CD4-positive, alpha-beta T cell (primary cell): ENCODE measurements at regions not wholly inside any gene's neighbourhood (a gene's known extent, or its start where the extent isn't known, plus 50 kb on each side); places are given as distances from the start of the nearest gene placed in this dataset.

ENCODE experiments used
- ATAC-seq: fragments of 200-7000 bp; cut with Tn5 transposase; one replicate; pipeline ENCODE4 v1.10.0; 2022; ENCODE audit warnings: mild to moderate bottlenecking; ENCODE audit not compliant: poor library complexity
- CTCF ChIA-PET: fragments of 350-600 bp; sonication (Branson Sonifier 250); formaldehyde crosslinking; loops from one replicate; lab custom pipeline; 2021; ENCODE audit warnings: antibody characterized with exemption, inconsistent platforms; lab: Charles Lee
- POLR2A ChIA-PET: fragments of 350-600 bp; sonication (Branson Sonifier 250); formaldehyde crosslinking; loops from one replicate; lab custom pipeline; 2021; ENCODE audit warnings: antibody characterized with exemption, inconsistent platforms; lab: Charles Lee
- DNase-seq, 14 experiments: peaks; one replicate each; pipeline ENCODE4 v3.0.0-alpha.2; 2013 to 2020; ENCODE audit warnings: mixed read lengths in 2 of 14
- H3K27ac ChIP-seq, 2 donors: one replicate each; pipeline versions ENCODE4 v1.5.1 to v1.7.0; 2013; ENCODE audit warnings: low read length in 2 of 2, low read depth in 1 of 2, mild to moderate bottlenecking in 1 of 2
- H3K27me3 ChIP-seq, 2 experiments: 1 replicate in 1 of 2; 2 replicates in 1 of 2; pipeline versions ENCODE4 v1.6.1 to v1.7.0; 2013; ENCODE audit warnings: low read length in 2 of 2, control low read depth in 1 of 2, mild to moderate bottlenecking in 1 of 2, moderate library complexity in 1 of 2; ENCODE audit not compliant: insufficient read depth in 2 of 2, control insufficient read depth in 1 of 2
- H3K36me3 ChIP-seq: one replicate; pipeline ENCODE4 v1.6.1; 2013; ENCODE audit warnings: low read length, control low read depth; ENCODE audit not compliant: insufficient read depth
- H3K4me1 ChIP-seq: one replicate; pipeline ENCODE4 v1.6.1; 2013; ENCODE audit warnings: low read length, control low read depth; ENCODE audit not compliant: insufficient read depth
- H3K4me3 ChIP-seq: one replicate; pipeline ENCODE4 v1.5.1; 2013; ENCODE audit warnings: mild to moderate bottlenecking, low read length, moderate library complexity
- H3K9me3 ChIP-seq, 2 experiments: 1 replicate in 1 of 2; 2 replicates in 1 of 2; pipeline versions ENCODE4 v1.6.1 to v1.7.0; 2013; ENCODE audit warnings: low read length in 2 of 2, mild to moderate bottlenecking in 2 of 2, control low read depth in 1 of 2, moderate library complexity in 1 of 2; ENCODE audit not compliant: control insufficient read depth in 1 of 2, insufficient read depth in 1 of 2
- H3K27ac Mint-ChIP-seq: one replicate; pipeline ENCODE4 v1.8.0; 2020; ENCODE audit warnings: mixed read lengths
- H3K27me3 Mint-ChIP-seq: one replicate; pipeline ENCODE4 v1.8.0; 2021; ENCODE audit warnings: mixed read lengths
- H3K36me3 Mint-ChIP-seq: one replicate; pipeline ENCODE4 v1.8.0; 2021; ENCODE audit warnings: low read depth, mixed read lengths
- H3K4me1 Mint-ChIP-seq: one replicate; pipeline ENCODE4 v1.8.0; 2021; ENCODE audit warnings: low read depth, mixed read lengths
- H3K4me3 Mint-ChIP-seq: one replicate; pipeline ENCODE4 v1.8.0; 2020; ENCODE audit warnings: mild to moderate bottlenecking, mixed read lengths
- H3K9me3 Mint-ChIP-seq: one replicate; pipeline ENCODE4 v1.8.0; 2020; ENCODE audit warnings: mixed read lengths
- intact Hi-C, 2 experiments: fragments of 100-400 bp; cut with DNase I in 1 of 2; cut with micrococcal nuclease in 1 of 2; formaldehyde crosslinking; loops; one replicate each; pipeline versions ENCODE4 v1.15.1 to v1.9.0; 2023 to 2025; cut with DNase I, micrococcal nuclease
- TF ChIP-seq, protein P1 (sequence below): fragments of 200-600 bp; IDR thresholded peaks from one replicate; pipeline ENCODE4 v1.8.0; 2022; ENCODE audit warnings: antibody characterized with exemption, mild to moderate bottlenecking

DNA sequence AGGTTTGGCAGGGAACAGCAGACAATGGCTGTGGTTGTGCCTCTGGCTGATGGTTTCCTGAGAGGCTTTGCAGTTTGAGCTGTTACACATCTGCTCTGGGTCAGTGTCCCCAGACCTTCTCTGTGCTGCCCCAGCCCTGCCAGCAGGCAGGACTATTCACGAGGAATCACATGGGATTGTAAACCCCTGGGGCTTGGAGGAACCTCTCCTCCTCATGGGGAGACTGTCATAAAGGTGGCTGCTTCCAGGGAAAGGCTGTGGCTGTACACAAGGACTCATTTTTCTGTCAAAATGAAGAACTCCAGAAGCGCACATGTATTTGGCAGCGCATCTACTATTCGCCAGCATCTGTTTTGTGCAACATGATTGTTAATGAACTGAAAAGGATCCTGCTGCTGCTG, 142.6 kb upstream of the CYP1B1 start:
- Mint-ChIP-seq H3K4me1 (peaks cover 12% of the 10 kb centered on the region), H3K27ac (no peak overlapping the region), H3K27me3 (peaks cover 40% of the 10 kb centered on the region), H3K4me3 (no peak overlapping the region), H3K9me3 (peaks cover 2% of the 10 kb centered on the region), H3K36me3 (no peaks in the 10 kb centered on the region)
- ChIA-PET CTCF (interaction anchor here (0.6 kb wide), 1 partner anchor 99 kb away, joined by 3 read pairs; no protein-coding TSS in a partner anchor), POLR2A (no interaction called here)
- intact Hi-C loops, result no loop called here
- TF ChIP-seq, protein P1, sequence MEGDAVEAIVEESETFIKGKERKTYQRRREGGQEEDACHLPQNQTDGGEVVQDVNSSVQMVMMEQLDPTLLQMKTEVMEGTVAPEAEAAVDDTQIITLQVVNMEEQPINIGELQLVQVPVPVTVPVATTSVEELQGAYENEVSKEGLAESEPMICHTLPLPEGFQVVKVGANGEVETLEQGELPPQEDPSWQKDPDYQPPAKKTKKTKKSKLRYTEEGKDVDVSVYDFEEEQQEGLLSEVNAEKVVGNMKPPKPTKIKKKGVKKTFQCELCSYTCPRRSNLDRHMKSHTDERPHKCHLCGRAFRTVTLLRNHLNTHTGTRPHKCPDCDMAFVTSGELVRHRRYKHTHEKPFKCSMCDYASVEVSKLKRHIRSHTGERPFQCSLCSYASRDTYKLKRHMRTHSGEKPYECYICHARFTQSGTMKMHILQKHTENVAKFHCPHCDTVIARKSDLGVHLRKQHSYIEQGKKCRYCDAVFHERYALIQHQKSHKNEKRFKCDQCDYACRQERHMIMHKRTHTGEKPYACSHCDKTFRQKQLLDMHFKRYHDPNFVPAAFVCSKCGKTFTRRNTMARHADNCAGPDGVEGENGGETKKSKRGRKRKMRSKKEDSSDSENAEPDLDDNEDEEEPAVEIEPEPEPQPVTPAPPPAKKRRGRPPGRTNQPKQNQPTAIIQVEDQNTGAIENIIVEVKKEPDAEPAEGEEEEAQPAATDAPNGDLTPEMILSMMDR, result no peak
- no peaks in the 10 kb centered on the region for H3K27me3 ChIP-seq
- no peaks in the 10 kb centered on the region for H3K36me3 ChIP-seq
- H3K4me3 ChIP-seq, result no peak overlapping the region
- H3K9me3 ChIP-seq, result peaks cover 0 to 7% of the 10 kb centered on the region in 2 experiments
- peaks cover 9% of the 10 kb centered on the region for H3K4me1 ChIP-seq
- no peak for ATAC-seq
- no peak for DNase-seq
- H3K27ac ChIP-seq, result no peak overlapping the region

DNA sequence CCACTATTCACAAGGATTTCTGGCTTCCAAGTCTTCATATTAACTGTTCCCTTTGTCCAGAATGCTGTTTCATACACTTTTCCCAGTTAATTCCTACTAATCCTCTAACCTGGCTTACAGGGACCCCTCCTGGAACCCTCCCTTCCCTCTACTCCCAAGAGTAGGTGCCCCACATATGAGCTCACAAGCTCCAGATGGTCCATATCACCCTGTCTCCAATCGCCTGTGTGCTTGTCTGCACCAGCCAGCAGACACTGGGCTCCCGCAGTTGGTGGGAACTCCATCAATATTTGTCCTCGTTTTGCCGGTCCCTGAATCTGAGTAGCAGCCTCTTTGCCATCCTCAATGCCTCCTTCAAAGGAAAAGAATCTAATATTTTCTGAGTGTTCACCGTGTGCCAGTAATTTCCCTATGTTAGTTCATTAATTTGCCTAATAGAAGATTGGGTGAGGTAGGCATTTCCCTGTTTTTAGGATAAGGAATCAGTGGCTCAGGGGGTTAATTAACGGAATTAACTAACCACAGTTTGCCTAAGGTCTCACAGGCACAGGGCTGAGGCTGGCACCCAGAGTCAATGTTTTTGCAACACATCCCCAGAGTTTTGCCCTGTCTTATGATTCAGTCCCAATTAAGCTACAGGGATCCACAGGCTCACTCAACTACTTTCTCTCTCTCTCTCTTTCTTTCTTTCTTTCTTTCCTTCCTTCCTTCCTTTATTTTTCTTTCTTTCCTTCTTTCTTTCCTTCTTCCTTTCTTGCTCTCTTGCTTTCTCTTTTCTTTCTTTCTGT, 141.6 kb upstream of the CYP1B1 start:
- ATAC-seq, result no peak

DNA sequence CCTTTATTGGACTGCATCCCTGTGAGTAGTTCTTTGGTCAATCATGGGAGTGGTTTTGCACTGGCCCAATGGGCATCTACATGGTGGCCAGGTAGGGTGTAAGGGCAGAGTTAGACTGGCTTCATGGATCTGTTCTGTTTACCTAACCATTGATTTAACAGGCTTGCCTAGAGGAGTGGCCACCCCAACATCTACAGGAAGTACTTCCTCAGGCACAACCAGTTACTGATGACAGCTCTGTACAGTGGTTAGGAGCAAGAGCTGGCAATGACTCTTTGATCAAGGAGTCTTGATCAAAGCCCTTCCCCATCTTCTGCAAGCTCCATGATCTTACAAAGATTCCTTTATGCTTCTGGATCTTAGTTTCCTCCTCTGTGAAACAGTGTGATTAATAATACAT, 140.9 kb upstream of the CYP1B1 start:
- Histone ChIP-seq H3K27ac (no peak overlapping the region), H3K27me3 (no peaks in the 10 kb centered on the region), H3K36me3 (no peaks in the 10 kb centered on the region), H3K4me1 (peaks cover 10% of the 10 kb centered on the region), H3K9me3 (peaks cover 0 to 4% of the 10 kb centered on the region in 2 experiments), H3K4me3 (no peak overlapping the region)
- ATAC-seq, result no peak
- peaks cover 27% of the 10 kb centered on the region for H3K27me3 Mint-ChIP-seq
- ChIA-PET POLR2A (no interaction called here), CTCF (no interaction called here)
- H3K4me3 Mint-ChIP-seq, result no peak overlapping the region
- no peak for DNase-seq
- TF ChIP-seq, protein P1, result no peak
- peaks cover 2% of the 10 kb centered on the region for H3K9me3 Mint-ChIP-seq
- intact Hi-C loops, result no loop called here
- no peaks in the 10 kb centered on the region for H3K36me3 Mint-ChIP-seq
- H3K4me1 Mint-ChIP-seq, result peaks cover 14% of the 10 kb centered on the region
- no peak overlapping the region for H3K27ac Mint-ChIP-seq

More for the DNA sequence above, 141.6 kb upstream of the CYP1B1 start:
- intact Hi-C loops, result no loop called here
- Histone ChIP-seq H3K36me3 (no peaks in the 10 kb centered on the region), H3K27ac (no peak overlapping the region), H3K4me3 (no peak overlapping the region), H3K9me3 (peaks cover 0 to 7% of the 10 kb centered on the region in 2 experiments), H3K27me3 (no peaks in the 10 kb centered on the region), H3K4me1 (peaks cover 10% of the 10 kb centered on the region)
- ChIA-PET POLR2A (no interaction called here), CTCF (interaction anchor here (0.6 kb wide), 1 partner anchor 98 kb away, joined by 3 read pairs; no protein-coding TSS in a partner anchor)
- H3K4me3 Mint-ChIP-seq, result no peak overlapping the region
- no peak overlapping the region for H3K27ac Mint-ChIP-seq
- H3K4me1 Mint-ChIP-seq, result peaks cover 14% of the 10 kb centered on the region
- H3K27me3 Mint-ChIP-seq, result peaks cover 30% of the 10 kb centered on the region
- TF ChIP-seq, protein P1, result no peak
- H3K9me3 Mint-ChIP-seq, result peaks cover 2% of the 10 kb centered on the region
- no peak for DNase-seq
- H3K36me3 Mint-ChIP-seq, result no peaks in the 10 kb centered on the region
